ENCODE measurements at regions not wholly inside any gene's neighbourhood (a gene's known extent, or its start where the extent isn't known, plus 50 kb on each side); places are given as distances from the start of the nearest gene placed in this dataset.
A peak's percentile ranks its signal among the peaks of the same experiment; 100 is the strongest.

DNA sequence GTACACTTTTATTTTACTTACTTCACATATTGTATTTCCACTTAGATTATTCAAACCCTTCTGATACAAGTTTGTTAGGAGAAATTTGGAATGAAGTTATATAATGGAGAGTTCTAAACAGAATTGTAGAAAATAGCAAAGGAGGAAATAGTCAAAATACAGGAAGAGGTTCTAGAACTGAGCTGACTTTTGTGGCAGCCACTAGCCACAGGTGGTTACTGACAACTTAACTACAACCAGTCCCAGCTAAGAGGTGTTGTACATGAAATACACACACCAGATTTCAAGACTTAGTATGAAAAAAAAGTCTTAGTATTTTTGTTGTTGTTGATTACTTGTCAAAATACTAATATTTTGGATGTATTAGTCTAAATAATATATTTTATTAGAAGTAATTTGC lies 727.4 kb upstream of the CITED2 start:
- TF ChIP-seq, protein P1, sequence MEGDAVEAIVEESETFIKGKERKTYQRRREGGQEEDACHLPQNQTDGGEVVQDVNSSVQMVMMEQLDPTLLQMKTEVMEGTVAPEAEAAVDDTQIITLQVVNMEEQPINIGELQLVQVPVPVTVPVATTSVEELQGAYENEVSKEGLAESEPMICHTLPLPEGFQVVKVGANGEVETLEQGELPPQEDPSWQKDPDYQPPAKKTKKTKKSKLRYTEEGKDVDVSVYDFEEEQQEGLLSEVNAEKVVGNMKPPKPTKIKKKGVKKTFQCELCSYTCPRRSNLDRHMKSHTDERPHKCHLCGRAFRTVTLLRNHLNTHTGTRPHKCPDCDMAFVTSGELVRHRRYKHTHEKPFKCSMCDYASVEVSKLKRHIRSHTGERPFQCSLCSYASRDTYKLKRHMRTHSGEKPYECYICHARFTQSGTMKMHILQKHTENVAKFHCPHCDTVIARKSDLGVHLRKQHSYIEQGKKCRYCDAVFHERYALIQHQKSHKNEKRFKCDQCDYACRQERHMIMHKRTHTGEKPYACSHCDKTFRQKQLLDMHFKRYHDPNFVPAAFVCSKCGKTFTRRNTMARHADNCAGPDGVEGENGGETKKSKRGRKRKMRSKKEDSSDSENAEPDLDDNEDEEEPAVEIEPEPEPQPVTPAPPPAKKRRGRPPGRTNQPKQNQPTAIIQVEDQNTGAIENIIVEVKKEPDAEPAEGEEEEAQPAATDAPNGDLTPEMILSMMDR (IDR thresholded peaks at IDR 0.05; ENCODE audit: insufficient read depth, low read length), result no peak
- DNase-seq (ENCODE audit: low read depth), result no peak
- H3K4me3 ChIP-seq (ENCODE audit: low read depth, low read length), result no peak overlapping the region

DNA sequence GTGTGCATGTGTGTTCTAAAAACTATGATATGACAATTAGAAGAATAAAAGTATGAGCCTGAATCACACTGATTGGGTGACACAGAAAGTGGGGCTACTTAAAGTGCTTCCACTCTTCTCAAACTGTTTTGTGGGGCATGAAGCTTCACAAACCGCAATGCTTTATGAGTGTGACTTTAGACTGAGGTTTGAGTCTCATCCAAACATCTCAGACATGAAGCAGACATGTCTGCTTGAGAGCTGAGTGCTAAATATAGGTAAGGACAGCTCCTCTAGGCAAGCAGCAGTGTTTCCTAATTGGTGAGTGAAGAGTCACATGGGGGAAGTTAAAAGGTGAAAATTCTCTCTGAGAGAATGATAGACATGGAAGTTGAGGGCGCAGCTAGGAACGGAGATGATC lies 726.9 kb upstream of the CITED2 start:
- no peak overlapping the region for H3K4me3 ChIP-seq (ENCODE audit: low read depth, low read length)
- peak; percentile 11 for DNase-seq (ENCODE audit: low read depth)
- TF ChIP-seq, protein P1 (IDR thresholded peaks at IDR 0.05; ENCODE audit: insufficient read depth, low read length), result no peak

DNA sequence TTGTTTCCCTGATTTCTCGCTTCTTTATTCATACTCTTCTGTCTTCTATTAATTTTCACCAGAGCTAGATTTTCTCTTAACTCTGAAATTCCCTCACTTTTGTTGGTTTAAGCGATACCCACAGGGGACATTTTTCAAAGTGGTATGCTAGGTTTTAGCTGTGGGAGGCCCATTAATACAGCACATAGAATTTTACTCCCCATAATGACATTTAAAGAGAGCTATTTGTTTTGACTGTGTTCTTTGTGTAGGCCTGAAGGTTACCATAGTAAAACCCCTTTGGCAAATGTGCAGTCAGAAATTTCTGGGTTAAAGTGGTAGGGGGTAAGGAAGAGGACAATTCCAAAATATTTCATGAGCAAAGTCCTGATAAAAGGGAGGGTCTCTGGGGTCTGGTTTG lies 721.1 kb upstream of the CITED2 start:
- TF ChIP-seq, protein P1 (IDR thresholded peaks at IDR 0.05; ENCODE audit: insufficient read depth, low read length), result no peak
- DNase-seq (ENCODE audit: low read depth), result no peak
- H3K4me3 ChIP-seq (ENCODE audit: low read depth, low read length), result no peak overlapping the region

DNA sequence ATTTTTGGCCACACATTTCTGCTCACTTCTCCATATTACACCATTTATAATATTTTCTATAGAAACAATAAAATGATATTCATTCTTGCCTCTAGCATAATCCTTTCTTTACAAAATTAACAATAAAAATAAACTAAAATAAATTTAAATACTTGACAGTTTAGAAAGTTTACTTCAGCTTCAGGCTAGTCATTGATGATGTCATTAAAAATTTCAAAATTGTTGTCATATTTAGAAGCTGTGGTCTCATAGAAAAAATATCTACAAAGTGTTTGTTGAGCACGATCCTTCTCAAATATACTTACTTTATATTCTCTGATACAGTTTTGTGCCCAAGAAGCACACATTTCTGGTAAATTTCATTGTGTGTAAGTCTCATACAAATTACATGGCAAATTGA lies 717.4 kb upstream of the CITED2 start:
- TF ChIP-seq, protein P1 (IDR thresholded peaks at IDR 0.05; ENCODE audit: insufficient read depth, low read length), result no peak
- no peak overlapping the region for H3K4me3 ChIP-seq (ENCODE audit: low read depth, low read length)
- no peak for DNase-seq (ENCODE audit: low read depth)

DNA sequence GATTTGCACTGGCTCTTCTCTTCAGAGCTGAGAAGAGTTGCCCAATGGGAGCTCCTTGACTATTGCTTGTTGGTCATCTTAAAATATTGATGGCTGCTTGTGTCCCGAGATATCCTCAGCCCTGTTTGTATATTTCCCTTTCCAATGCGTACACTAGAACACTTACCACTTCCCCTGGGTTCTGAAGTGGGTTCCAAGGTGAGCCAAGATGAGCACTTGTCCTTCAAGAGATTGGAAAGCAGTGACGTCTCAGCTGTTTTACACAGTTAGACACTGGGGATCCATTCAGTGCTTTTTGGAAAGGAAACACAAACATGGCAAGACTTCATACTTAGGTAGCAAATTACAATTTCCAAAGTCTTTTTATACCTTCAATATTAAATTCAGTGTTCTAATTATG lies 716.4 kb upstream of the CITED2 start:
- TF ChIP-seq, protein P1 (IDR thresholded peaks at IDR 0.05; ENCODE audit: insufficient read depth, low read length), result no peak
- no peak for DNase-seq (ENCODE audit: low read depth)
- H3K4me3 ChIP-seq (ENCODE audit: low read depth, low read length), result no peak overlapping the region

DNA sequence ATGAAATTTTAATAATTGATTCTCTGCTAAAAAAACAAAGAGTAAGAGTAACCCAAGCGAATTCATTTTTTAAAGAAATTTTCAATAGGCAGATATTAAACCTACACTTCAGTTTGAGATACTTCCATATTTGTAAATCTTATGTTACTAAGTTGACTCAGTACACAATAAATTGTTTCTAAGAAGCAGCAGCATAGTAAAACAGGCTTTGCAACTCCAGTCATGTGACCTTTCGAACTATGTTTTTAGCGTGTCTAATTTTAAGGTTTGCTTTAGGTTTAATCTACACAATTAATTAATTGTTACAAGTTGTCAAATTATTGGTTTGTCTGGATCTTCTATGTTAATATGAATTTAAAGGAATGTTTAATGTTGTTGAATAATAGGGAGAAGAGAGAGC lies 708.9 kb upstream of the CITED2 start:
- H3K4me3 ChIP-seq (ENCODE audit: low read depth, low read length), result no peak overlapping the region

DNA sequence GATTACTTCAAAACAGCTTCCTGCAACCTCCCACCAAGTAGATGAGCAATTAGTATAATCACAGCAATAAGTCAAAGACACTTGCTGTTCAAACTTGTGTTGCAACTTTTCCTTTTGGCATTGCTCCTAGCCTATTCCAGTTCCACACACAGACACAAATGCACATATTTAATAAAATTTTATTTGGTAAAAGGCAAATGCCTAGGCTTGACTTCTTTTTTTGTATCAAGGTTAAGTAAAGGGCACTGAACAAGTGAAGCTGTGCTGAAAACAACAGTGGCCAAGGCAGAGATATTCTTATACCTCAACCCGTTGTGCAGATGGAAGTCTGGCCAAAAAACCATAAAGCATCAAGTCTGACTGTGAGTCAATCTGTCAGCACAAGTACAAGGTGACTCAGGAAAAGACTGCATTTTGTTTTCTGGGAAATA lies 708.4 kb upstream of the CITED2 start:
- peak; percentile 74 for DNase-seq (ENCODE audit: low read depth)
- TF ChIP-seq, protein P1 (IDR thresholded peaks at IDR 0.05; ENCODE audit: insufficient read depth, low read length), result no peak

More for the DNA sequence above, 708.9 kb upstream of the CITED2 start:
- TF ChIP-seq, protein P1 (IDR thresholded peaks at IDR 0.05; ENCODE audit: insufficient read depth, low read length), result no peak
- DNase-seq (ENCODE audit: low read depth), result no peak

More for the DNA sequence above, 708.4 kb upstream of the CITED2 start:
- no peak overlapping the region for H3K4me3 ChIP-seq (ENCODE audit: low read depth, low read length)
